ENCODE measurements at regions not wholly inside any gene's neighbourhood (a gene's known extent, or its start where the extent isn't known, plus 50 kb on each side); places are given as distances from the start of the nearest gene placed in this dataset.

GRCh38 chr20:19161336-19161735 lies 51.1 kb upstream of the SLC24A3 start:
- TF ChIP-seq, protein P1, sequence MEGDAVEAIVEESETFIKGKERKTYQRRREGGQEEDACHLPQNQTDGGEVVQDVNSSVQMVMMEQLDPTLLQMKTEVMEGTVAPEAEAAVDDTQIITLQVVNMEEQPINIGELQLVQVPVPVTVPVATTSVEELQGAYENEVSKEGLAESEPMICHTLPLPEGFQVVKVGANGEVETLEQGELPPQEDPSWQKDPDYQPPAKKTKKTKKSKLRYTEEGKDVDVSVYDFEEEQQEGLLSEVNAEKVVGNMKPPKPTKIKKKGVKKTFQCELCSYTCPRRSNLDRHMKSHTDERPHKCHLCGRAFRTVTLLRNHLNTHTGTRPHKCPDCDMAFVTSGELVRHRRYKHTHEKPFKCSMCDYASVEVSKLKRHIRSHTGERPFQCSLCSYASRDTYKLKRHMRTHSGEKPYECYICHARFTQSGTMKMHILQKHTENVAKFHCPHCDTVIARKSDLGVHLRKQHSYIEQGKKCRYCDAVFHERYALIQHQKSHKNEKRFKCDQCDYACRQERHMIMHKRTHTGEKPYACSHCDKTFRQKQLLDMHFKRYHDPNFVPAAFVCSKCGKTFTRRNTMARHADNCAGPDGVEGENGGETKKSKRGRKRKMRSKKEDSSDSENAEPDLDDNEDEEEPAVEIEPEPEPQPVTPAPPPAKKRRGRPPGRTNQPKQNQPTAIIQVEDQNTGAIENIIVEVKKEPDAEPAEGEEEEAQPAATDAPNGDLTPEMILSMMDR (IDR thresholded peaks at IDR 0.05; ENCODE audit: low read depth, low read length): no peak
- TF ChIP-seq POLR2A (IDR thresholded peaks at IDR 0.05; ENCODE audit: extremely low read depth, insufficient read length): no peak
- TF ChIP-seq, protein P2, sequence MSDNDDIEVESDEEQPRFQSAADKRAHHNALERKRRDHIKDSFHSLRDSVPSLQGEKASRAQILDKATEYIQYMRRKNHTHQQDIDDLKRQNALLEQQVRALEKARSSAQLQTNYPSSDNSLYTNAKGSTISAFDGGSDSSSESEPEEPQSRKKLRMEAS (IDR thresholded peaks at IDR 0.05; ENCODE audit: low read depth, low read length): no peak

Measured in NB4 (cell line).